Rectal smooth muscle tissue (tissue), 1 donor: ENCODE measurements at regions not wholly inside any gene's neighbourhood (a gene's known extent, or its start where the extent isn't known, plus 50 kb on each side); places are given as distances from the start of the nearest gene placed in this dataset.

Experiments used
- H3K27ac ChIP-seq: one replicate; pipeline ENCODE4 v1.7.0; 2013; ENCODE audit warnings: low read depth, low read length, inconsistent platforms
- H3K27me3 ChIP-seq: one replicate; pipeline ENCODE4 v1.7.0; 2013; ENCODE audit warnings: low read length; ENCODE audit not compliant: control insufficient read depth, insufficient read depth
- H3K36me3 ChIP-seq: one replicate; pipeline ENCODE4 v1.7.0; 2013; ENCODE audit warnings: low read length; ENCODE audit not compliant: control insufficient read depth, insufficient read depth
- H3K4me1 ChIP-seq: one replicate; pipeline ENCODE4 v1.7.0; 2013; ENCODE audit warnings: low read length; ENCODE audit not compliant: control insufficient read depth, insufficient read depth
- H3K4me3 ChIP-seq: one replicate; pipeline ENCODE4 v1.7.0; 2013; ENCODE audit warnings: low read length
- H3K9ac ChIP-seq: one replicate; pipeline ENCODE4 v1.7.0; 2013; ENCODE audit warnings: low read length

DNA sequence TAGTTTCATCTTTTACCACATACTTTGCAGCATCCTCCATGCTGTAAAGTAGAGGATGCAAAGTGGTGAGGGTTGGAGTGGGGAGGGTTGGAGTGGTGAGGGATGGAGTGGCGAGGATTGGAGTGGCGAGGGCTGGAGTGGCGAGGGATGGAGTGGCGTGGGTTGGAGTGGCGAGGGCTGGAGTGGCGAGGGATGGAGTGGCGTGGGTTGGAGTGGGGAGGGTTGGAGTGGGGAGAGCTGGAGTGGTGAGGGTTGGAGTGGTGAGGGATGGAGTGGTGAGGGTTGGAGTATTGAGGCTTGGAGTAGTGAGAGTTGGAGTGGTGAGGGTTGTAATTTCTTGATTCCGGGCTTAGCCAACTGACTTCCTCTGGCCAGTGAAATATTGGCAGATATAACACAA is 618.3 kb downstream of the MRPL39 start:
- no peaks in the 10 kb centered on the region for H3K4me1 ChIP-seq
- H3K4me3 ChIP-seq = no peak overlapping the region
- H3K27ac ChIP-seq = no peak overlapping the region
- H3K27me3 ChIP-seq = no peaks in the 10 kb centered on the region
- H3K9ac ChIP-seq = no peak overlapping the region
- no peaks in the 10 kb centered on the region for H3K36me3 ChIP-seq

DNA sequence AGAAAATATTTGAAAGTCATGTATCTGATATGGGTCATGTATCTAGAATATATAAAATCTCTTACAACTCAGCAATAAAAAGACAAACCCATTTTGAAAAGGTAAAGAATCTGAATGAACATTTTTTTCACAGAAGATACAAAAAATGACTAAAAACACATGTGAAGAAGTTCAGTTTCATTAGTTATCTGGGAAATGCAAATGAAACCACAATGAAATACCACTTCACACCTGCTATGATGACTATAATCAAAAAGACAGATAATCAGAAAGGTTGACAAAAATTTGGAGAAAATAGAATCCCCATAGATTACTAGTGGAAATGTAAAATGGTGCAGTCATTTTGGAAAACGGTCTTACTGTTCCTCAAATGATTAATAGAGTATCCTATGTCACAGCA is 631.0 kb downstream of the MRPL39 start:
- Histone ChIP-seq H3K9ac (no peak overlapping the region), H3K27ac (no peak overlapping the region), H3K4me3 (no peak overlapping the region), H3K36me3 (no peaks in the 10 kb centered on the region), H3K4me1 (no peaks in the 10 kb centered on the region), H3K27me3 (no peaks in the 10 kb centered on the region)

DNA sequence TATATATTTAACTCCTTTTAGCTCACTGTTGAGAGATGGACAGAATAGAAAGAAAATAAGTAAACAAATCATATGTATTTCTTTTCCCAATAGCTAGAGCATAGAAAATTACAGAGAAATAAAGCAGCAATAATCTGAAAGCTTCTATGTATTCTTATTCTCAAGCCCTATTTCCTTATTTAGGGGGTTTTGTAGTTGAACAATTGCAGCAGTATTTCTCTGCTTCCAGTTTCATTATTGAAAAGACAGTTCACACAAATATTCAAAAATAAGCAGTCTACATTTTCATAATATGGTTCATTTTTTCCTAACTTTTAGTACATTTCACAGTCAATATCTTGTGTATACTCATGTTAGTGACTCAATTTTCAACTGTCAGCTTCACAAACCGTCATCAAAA is 638.2 kb downstream of the MRPL39 start:
- H3K4me3 ChIP-seq = no peak overlapping the region

DNA sequence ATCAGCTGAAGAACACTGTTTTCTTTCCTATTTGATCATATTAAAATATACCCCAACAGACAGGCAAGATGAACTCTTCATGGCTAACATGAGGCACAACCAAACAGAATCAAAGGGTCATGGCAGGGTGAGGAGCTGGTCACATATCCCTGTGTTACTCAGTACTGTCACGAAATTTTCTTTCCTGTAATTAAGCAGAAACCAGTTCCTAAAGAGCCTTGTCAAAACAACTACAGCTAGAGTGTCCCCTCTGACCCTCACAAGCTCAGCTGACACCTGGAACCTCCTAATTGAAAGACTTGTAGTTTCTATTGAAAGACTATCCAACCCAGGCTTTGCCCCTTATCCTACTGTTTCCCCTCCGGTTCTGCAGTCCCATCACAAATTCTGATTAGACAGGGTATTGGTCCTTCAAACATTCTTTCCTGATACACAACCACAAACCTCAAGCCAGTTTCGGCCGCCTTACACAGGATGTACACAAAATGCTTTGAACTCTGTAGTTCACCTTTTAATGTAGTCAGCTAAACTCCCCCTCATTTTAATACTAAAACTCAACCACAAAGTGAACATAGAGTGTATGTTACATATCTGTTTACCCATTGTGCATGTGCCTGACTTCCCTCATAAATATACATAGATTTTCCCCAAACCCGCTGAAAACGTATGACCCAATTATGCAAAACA is 651.9 kb downstream of the MRPL39 start:
- Histone ChIP-seq H3K9ac (no peak overlapping the region), H3K4me3 (no peak overlapping the region), H3K4me1 (no peaks in the 10 kb centered on the region), H3K27me3 (no peaks in the 10 kb centered on the region), H3K27ac (no peak overlapping the region), H3K36me3 (no peaks in the 10 kb centered on the region)

More for the DNA sequence above, 638.2 kb downstream of the MRPL39 start:
- H3K27me3 ChIP-seq = no peaks in the 10 kb centered on the region
- H3K4me1 ChIP-seq = no peaks in the 10 kb centered on the region
- H3K9ac ChIP-seq = no peak overlapping the region
- H3K36me3 ChIP-seq = no peaks in the 10 kb centered on the region
- H3K27ac ChIP-seq = no peak overlapping the region

DNA sequence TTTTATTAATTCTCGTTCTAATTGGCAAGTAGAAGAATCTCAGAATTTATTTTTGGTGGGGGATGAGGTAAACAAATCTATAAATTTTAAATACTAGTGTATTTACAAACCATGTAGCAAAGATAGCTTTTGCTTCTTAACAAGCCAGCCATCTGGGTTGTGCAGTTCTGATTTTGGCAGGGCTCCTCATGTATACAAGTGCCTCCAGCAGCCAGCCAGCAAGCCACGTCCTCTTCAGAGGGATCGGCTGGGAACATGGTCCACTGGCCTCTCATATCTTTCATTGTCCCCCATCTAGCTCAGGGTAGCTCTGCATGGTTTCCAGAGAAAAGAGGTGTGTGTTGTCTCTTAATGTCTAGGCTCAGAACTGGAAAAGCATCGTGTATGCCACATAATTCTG is 659.1 kb downstream of the MRPL39 start:
- no peak overlapping the region for H3K27ac ChIP-seq
- H3K36me3 ChIP-seq = no peaks in the 10 kb centered on the region
- no peaks in the 10 kb centered on the region for H3K4me1 ChIP-seq
- H3K4me3 ChIP-seq = no peak overlapping the region
- no peaks in the 10 kb centered on the region for H3K27me3 ChIP-seq
- no peak overlapping the region for H3K9ac ChIP-seq

DNA sequence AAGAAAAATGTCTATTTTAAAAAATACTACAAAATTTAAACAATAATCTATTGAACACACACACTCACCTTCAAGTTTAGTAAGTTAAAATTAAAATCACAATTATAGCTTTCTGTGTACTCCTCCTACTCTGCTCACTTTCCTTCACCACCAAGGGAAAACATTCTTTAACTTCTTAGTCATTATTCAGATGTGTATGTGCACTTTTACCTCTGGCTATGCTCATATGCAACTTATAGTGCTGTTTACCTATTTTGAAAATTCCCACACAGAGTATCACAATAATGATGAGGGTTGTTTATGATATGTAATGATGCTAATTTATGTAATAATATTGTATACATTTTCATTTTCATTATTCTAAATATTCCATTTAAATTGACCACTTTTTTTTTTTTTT is 661.4 kb downstream of the MRPL39 start:
- Histone ChIP-seq H3K4me3 (no peak overlapping the region), H3K27ac (no peak overlapping the region), H3K27me3 (no peaks in the 10 kb centered on the region), H3K36me3 (no peaks in the 10 kb centered on the region), H3K4me1 (no peaks in the 10 kb centered on the region), H3K9ac (no peak overlapping the region)

DNA sequence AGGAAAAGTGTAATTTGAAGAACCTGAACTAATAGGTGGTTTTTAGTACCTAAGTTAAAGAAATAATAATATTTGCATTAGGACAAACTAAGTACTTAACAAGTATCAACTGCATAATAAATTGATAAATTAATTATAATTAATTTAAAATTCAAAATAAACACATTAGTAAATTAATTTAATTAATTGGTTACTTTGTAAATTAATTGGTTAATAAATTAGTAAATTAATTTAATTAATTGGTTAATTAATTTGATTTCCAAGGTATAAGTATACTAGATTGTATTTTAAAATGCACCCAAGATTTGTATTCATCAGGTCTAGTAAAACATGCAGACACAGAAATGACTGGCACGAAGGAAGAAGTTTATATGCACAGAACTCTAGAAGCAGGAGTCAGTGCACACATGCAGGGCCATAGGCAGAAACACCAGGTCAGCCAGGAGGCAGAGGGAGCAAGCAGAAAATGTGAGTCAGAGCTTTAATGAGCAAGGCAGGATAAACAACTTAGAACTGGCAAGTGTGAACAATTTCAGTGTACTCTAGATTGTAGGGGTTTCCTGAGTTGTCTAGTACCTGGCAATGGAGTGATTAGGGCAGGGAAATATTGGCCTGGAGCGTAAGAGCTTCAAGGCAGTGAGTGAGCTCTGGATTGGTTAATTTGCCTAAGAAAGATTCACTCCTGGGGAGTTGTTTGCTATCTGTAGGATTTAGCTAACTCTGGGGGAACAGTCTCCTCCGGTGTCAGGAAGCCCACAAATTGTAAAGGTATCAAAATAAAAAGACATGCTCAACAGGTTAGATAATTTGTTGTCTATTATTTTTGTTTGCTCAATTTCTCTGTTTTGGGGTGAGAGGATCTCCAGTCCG is 665.7 kb downstream of the MRPL39 start:
- Histone ChIP-seq H3K4me1 (peaks cover 2% of the 10 kb centered on the region), H3K27ac (no peak overlapping the region), H3K9ac (no peak overlapping the region), H3K27me3 (no peaks in the 10 kb centered on the region), H3K36me3 (no peaks in the 10 kb centered on the region), H3K4me3 (no peak overlapping the region)

DNA sequence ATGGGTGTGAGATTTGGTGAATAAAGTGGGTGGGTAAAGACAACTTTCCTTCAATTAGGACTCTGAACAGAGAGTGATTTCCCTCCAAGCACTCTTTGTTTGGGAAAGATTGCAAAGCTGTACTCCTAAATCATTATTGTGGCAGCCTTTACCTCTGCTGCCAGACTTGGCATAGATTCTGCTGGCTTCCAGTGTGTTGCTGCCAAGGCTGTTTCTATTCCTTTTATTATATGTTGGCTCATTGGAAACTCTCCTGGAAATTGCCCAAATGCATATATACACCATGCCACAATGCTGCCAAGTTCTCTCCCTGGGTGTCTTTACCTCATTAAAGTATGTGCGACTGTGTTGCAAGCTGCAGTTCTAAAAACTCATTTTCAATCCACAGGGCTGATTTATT is 668.0 kb downstream of the MRPL39 start:
- H3K9ac ChIP-seq = no peak overlapping the region
- H3K4me3 ChIP-seq = no peak overlapping the region
- no peak overlapping the region for H3K27ac ChIP-seq
- H3K27me3 ChIP-seq = no peaks in the 10 kb centered on the region
- peaks cover 2% of the 10 kb centered on the region for H3K4me1 ChIP-seq
- no peaks in the 10 kb centered on the region for H3K36me3 ChIP-seq

DNA sequence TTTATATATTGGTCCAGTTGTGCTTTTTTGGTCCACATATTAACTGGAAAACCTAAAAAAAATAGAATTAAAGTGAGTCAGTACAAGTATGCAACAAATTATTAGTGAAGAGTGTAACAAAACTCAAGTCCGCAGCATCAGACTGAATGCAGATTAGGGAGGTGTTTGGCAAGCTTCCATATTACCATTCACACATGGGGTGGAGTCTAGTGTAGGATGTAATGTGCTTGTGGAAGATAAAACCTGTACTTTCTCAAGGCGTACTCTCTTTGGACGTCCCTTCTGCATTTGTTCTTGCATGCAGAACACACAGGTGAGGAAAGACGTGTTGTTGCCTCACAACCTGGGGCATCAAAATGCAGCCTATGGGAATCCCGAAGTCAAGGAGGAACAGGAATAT is 668.7 kb downstream of the MRPL39 start:
- H3K27ac ChIP-seq = no peak overlapping the region
- no peak overlapping the region for H3K4me3 ChIP-seq
- no peak overlapping the region for H3K9ac ChIP-seq
- no peaks in the 10 kb centered on the region for H3K36me3 ChIP-seq
- H3K4me1 ChIP-seq = peaks cover 2% of the 10 kb centered on the region
- no peaks in the 10 kb centered on the region for H3K27me3 ChIP-seq

DNA sequence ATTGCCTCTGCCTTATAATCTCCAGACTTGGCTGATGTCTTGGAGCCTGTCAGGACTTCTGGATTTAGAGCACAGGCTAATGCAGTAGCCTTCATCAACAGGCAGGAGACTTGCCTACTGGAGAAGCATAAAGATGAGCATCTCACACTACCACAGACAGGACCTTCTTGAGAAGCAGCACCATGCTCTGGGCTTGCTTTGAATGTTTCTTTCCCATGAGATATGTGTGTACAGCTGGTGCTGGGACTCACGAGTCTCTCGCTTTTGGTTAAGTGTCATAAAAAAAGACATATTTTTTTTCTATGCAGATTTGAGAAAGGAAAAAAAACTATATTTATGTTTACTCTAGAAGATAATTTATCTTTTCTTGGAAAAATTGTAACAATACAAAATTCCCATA is 671.3 kb downstream of the MRPL39 start:
- H3K27ac ChIP-seq = no peak overlapping the region
- no peaks in the 10 kb centered on the region for H3K27me3 ChIP-seq
- no peak overlapping the region for H3K9ac ChIP-seq
- no peak overlapping the region for H3K4me3 ChIP-seq
- no peaks in the 10 kb centered on the region for H3K36me3 ChIP-seq
- peaks cover 2% of the 10 kb centered on the region for H3K4me1 ChIP-seq

DNA sequence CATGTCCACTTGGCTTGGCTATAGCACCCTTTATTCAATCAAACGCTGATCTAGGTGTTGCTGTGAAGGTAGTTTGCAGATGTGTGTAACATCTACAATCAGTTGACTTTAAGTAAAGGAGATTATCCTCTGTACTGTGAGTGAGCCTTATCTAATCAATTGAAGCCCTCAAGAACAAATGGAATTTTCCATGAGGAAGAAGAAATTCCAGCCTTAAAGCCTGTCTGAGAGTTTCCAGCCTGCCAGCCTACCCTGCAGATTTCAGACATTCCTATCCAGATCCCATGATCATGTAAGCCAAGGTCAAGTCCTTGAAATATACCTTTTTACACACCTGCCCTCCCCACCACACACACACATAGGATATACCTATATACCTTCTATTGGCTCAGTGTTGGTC is 696.7 kb downstream of the MRPL39 start:
- Histone ChIP-seq H3K4me3 (no peak overlapping the region), H3K9ac (no peak overlapping the region), H3K36me3 (no peaks in the 10 kb centered on the region), H3K27ac (no peak overlapping the region), H3K4me1 (no peaks in the 10 kb centered on the region), H3K27me3 (no peaks in the 10 kb centered on the region)

DNA sequence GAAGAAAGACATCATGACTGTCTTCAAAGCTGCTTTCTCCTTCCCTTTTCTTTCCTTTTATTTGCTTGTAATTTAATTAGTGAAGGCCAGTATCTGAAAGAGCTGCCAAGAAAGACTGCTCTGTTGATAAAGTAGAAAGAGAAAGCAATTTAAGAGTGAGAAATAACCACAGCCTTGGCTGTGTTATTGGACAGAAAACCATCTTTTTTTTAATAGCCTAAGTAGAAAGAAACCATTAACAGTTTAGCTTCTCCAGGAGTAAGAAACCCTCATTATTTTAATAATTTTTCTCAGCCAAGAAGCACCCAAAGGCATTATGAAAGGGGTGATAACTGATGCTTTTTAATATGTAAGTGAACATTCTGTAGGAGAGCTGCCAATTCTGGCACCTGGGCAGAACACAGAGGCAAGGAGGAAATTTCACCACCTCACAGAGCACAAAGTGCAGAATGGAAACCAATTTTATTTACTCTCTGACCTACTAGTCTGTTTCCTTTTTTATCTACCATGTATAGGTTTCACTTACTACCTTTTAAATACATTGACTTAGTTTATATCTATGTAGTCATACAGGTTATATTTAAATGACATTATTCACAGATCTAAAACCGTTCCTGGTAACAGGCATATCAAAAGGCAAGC is 703.2 kb downstream of the MRPL39 start:
- Histone ChIP-seq H3K9ac (no peak overlapping the region), H3K4me3 (no peak overlapping the region), H3K27me3 (no peaks in the 10 kb centered on the region), H3K27ac (no peak overlapping the region), H3K36me3 (no peaks in the 10 kb centered on the region), H3K4me1 (no peaks in the 10 kb centered on the region)
